ENCODE measurements at regions not wholly inside any gene's neighbourhood (a gene's known extent, or its start where the extent isn't known, plus 50 kb on each side); places are given as distances from the start of the nearest gene placed in this dataset.

GRCh38 chr3:94626573-94626972 lies 563.7 kb downstream of the NSUN3 start:
- POLR2A ChIA-PET (ENCODE audit: unreplicated experiment): no interaction called here
- CTCF ChIA-PET: no interaction called here
- ATAC-seq: no peak

GRCh38 chr3:94627689-94628088 lies 564.8 kb downstream of the NSUN3 start:
- Histone ChIP-seq H3K36me3 (ENCODE audit: low read depth, low read length) (no peaks in the 10 kb centered on the region), H3K9ac (ENCODE audit: low read length) (no peak overlapping the region), H3K9me2 (replicated peaks; ENCODE audit: low read length) (no peaks in the 10 kb centered on the region), H3K4me1 (ENCODE audit: insufficient read depth, low read length) (no peaks in the 10 kb centered on the region), H3K4me3 (ENCODE audit: low read length) (no peak overlapping the region), H3F3A (ENCODE audit: low read length, unreplicated experiment) (no peaks in the 10 kb centered on the region), H4K20me1 (ENCODE audit: low read length) (no peaks in the 10 kb centered on the region), H2AFZ (ENCODE audit: low read length) (no peak overlapping the region), H3K9me3 (ENCODE audit: low read length) (no peaks in the 10 kb centered on the region), H3K79me2 (ENCODE audit: low read length) (no peaks in the 10 kb centered on the region), H3K4me2 (ENCODE audit: low read length) (no peak overlapping the region), H3K27me3 (ENCODE audit: low read length) (no peaks in the 10 kb centered on the region), H3K27ac (ENCODE audit: low read length) (no peak overlapping the region)
- intact Hi-C loops (cut with micrococcal nuclease): no loop called here
- POLR2A ChIA-PET (ENCODE audit: unreplicated experiment): no interaction called here
- no TSS peak for BruUV-seq (replicated peaks)
- TF ChIP-seq EZH2 (IDR thresholded peaks at IDR 0.05; ENCODE audit: low read length, unreplicated experiment) (no peak), CTCF (conservative IDR thresholded peaks at IDR 0.05; ENCODE audit: low read depth, low read length) (no peak), EZH2phosphoT487 (IDR thresholded peaks at IDR 0.05; ENCODE audit: borderline replicate concordance, low read length) (no peak)
- CTCF ChIA-PET: interaction anchor here (0.6 kb wide), 1 partner anchor 145 kb away, joined by 8 read pairs; no protein-coding TSS in a partner anchor
- DNase-seq: no peak
- no peak for ATAC-seq

More at GRCh38 chr3:94626573-94626972, 563.7 kb downstream of the NSUN3 start:
- no peak overlapping the region for H3K4me3 ChIP-seq (ENCODE audit: low read length)
- no peaks in the 10 kb centered on the region for H3K79me2 ChIP-seq (ENCODE audit: low read length)
- H3K36me3 ChIP-seq (ENCODE audit: low read depth, low read length): no peaks in the 10 kb centered on the region
- no peak overlapping the region for H3K9ac ChIP-seq (ENCODE audit: low read length)
- H3K4me2 ChIP-seq (ENCODE audit: low read length): no peak overlapping the region
- H2AFZ ChIP-seq (ENCODE audit: low read length): no peak overlapping the region
- TF ChIP-seq CTCF (conservative IDR thresholded peaks at IDR 0.05; ENCODE audit: low read depth, low read length) (no peak), EZH2 (IDR thresholded peaks at IDR 0.05; ENCODE audit: low read length, unreplicated experiment) (no peak), EZH2phosphoT487 (IDR thresholded peaks at IDR 0.05; ENCODE audit: borderline replicate concordance, low read length) (no peak)
- no peak overlapping the region for H3K27ac ChIP-seq (ENCODE audit: low read length)
- H3K9me2 ChIP-seq (replicated peaks; ENCODE audit: low read length): no peaks in the 10 kb centered on the region
- no peaks in the 10 kb centered on the region for H3K9me3 ChIP-seq (ENCODE audit: low read length)
- no peak for DNase-seq
- H3K4me1 ChIP-seq (ENCODE audit: insufficient read depth, low read length): no peaks in the 10 kb centered on the region
- intact Hi-C loops (cut with micrococcal nuclease): no loop called here
- H3F3A ChIP-seq (ENCODE audit: low read length, unreplicated experiment): no peaks in the 10 kb centered on the region
- H4K20me1 ChIP-seq (ENCODE audit: low read length): no peaks in the 10 kb centered on the region
- no TSS peak for BruUV-seq (replicated peaks)
- no peaks in the 10 kb centered on the region for H3K27me3 ChIP-seq (ENCODE audit: low read length)

GRCh38 chr3:94643400-94643799 lies 580.5 kb downstream of the NSUN3 start:
- no peak for ATAC-seq
- POLR2A ChIA-PET (ENCODE audit: unreplicated experiment): interaction anchor here (0.6 kb wide), 1 partner anchor 506 kb away, joined by 3 read pairs; no protein-coding TSS in a partner anchor
- DNase-seq: no peak

More at GRCh38 chr3:94643400-94643799, 580.5 kb downstream of the NSUN3 start:
- no peaks in the 10 kb centered on the region for H3F3A ChIP-seq (ENCODE audit: low read length, unreplicated experiment)
- no peaks in the 10 kb centered on the region for H3K79me2 ChIP-seq (ENCODE audit: low read length)
- no peaks in the 10 kb centered on the region for H3K27me3 ChIP-seq (ENCODE audit: low read length)
- intact Hi-C loops (cut with micrococcal nuclease): no loop called here
- H3K4me2 ChIP-seq (ENCODE audit: low read length): no peak overlapping the region
- no peaks in the 10 kb centered on the region for H3K9me3 ChIP-seq (ENCODE audit: low read length)
- TF ChIP-seq EZH2phosphoT487 (IDR thresholded peaks at IDR 0.05; ENCODE audit: borderline replicate concordance, low read length): no peak
- CTCF ChIA-PET: no interaction called here
- no peak overlapping the region for H3K27ac ChIP-seq (ENCODE audit: low read length)
- H3K9me2 ChIP-seq (replicated peaks; ENCODE audit: low read length): no peaks in the 10 kb centered on the region
- 0 out of 2 replicates have a peak overlapping the region, but pooled peaks have one; percentile 6 for H2AFZ ChIP-seq (ENCODE audit: low read length)
- H4K20me1 ChIP-seq (ENCODE audit: low read length): no peaks in the 10 kb centered on the region
- H3K4me1 ChIP-seq (ENCODE audit: insufficient read depth, low read length): 0 out of 2 replicates have a peak, but pooled peaks cover 8% of the 10 kb centered on the region
- H3K4me3 ChIP-seq (ENCODE audit: low read length): no peak overlapping the region
- no TSS peak for BruUV-seq (replicated peaks)
- no peak overlapping the region for H3K9ac ChIP-seq (ENCODE audit: low read length)
- no peaks in the 10 kb centered on the region for H3K36me3 ChIP-seq (ENCODE audit: low read depth, low read length)

Measured in PC-3 (cell line).